T-helper 1 cell treated with Interleukin-12 subunit alpha and Interleukin-12 subunit beta and Interleukin-4 antibody, amounts not matched to agents 30 μg/mL and 1 μg/mL, for 36 hours (primary cell): ENCODE measurements at regions not wholly inside any gene's neighbourhood (a gene's known extent, or its start where the extent isn't known, plus 50 kb on each side); places are given as distances from the start of the nearest gene placed in this dataset.
"Not testable (repeated sequence)": the region's sequence is repeated elsewhere in the genome, so short reads cannot be mapped to it uniquely, and the experiment has no call there.

Source experiments
- H3K27ac Mint-ChIP-seq: one replicate; pipeline ENCODE4 v1.8.0; 2021; ENCODE audit warnings: mild to moderate bottlenecking, mixed read lengths
- H3K27me3 Mint-ChIP-seq: one replicate; pipeline ENCODE4 v1.8.0; 2021; ENCODE audit warnings: low read depth, mixed read lengths
- H3K36me3 Mint-ChIP-seq: one replicate; pipeline ENCODE4 v1.8.0; 2021; ENCODE audit warnings: low read depth, mixed read lengths
- H3K4me1 Mint-ChIP-seq: one replicate; pipeline ENCODE4 v1.8.0; 2021; ENCODE audit warnings: low read depth, mixed read lengths
- H3K4me3 Mint-ChIP-seq: one replicate; pipeline ENCODE4 v1.8.0; 2021; ENCODE audit warnings: mild to moderate bottlenecking, moderate library complexity, mixed read lengths
- H3K9me3 Mint-ChIP-seq: one replicate; pipeline ENCODE4 v1.8.0; 2021; ENCODE audit warnings: mixed read lengths

- Mint-ChIP-seq H3K4me3 (no peak overlapping the region), H3K27ac (no peak overlapping the region), H3K9me3 (peaks cover 3% of the 10 kb centered on the region), H3K27me3 (no peaks in the 10 kb centered on the region), H3K4me1 (no peaks in the 10 kb centered on the region), H3K36me3 (no peaks in the 10 kb centered on the region)
Measured at GRCh38 chr2:34736482-34736881, 1137.4 kb upstream of the FAM98A start.

- Mint-ChIP-seq H3K36me3 (no peaks in the 10 kb centered on the region), H3K27ac (no peak overlapping the region), H3K4me3 (no peak overlapping the region), H3K4me1 (no peaks in the 10 kb centered on the region), H3K27me3 (no peaks in the 10 kb centered on the region), H3K9me3 (peaks cover 3% of the 10 kb centered on the region)
Measured at GRCh38 chr2:34734662-34735061, 1135.6 kb upstream of the FAM98A start.

GRCh38 chr2:34734042-34734441 is 1134.9 kb upstream of the FAM98A start:
- H3K36me3 Mint-ChIP-seq, result no peaks in the 10 kb centered on the region
- H3K27ac Mint-ChIP-seq, result no peak overlapping the region
- H3K27me3 Mint-ChIP-seq, result no peaks in the 10 kb centered on the region
- H3K4me3 Mint-ChIP-seq, result no peak overlapping the region
- H3K9me3 Mint-ChIP-seq, result peaks cover 3% of the 10 kb centered on the region
- H3K4me1 Mint-ChIP-seq, result no peaks in the 10 kb centered on the region

GRCh38 chr2:34731292-34731691 is 1132.2 kb upstream of the FAM98A start:
- H3K4me1 Mint-ChIP-seq, result no peaks in the 10 kb centered on the region

DNA sequence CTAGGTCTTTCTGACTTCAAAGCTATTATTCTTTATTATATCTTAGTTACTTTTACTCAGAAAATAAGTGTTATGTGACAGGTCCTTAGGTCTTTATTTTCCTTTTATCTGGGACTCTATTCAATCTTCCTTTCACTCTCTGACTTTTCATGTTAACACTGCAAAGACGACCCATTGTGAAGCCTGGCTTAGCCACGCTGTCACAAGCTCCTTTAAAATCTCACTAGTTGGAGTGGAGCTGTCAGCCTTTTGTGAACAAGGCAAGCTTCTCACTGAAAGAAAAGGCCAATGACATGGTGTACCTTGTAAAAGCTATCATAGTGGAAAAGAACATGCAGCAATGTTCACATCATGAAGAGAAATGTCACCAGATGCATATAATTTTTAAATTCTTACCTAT is 1130.7 kb upstream of the FAM98A start:
- Mint-ChIP-seq H3K36me3 (no peaks in the 10 kb centered on the region), H3K4me1 (no peaks in the 10 kb centered on the region), H3K27me3 (no peaks in the 10 kb centered on the region), H3K27ac (no peak overlapping the region), H3K4me3 (no peak overlapping the region), H3K9me3 (no peaks in the 10 kb centered on the region)

More at GRCh38 chr2:34731292-34731691, 1132.2 kb upstream of the FAM98A start:
- H3K9me3 Mint-ChIP-seq, result peaks cover 3% of the 10 kb centered on the region
- no peaks in the 10 kb centered on the region for H3K27me3 Mint-ChIP-seq
- H3K27ac Mint-ChIP-seq, result no peak overlapping the region
- no peak overlapping the region for H3K4me3 Mint-ChIP-seq
- H3K36me3 Mint-ChIP-seq, result no peaks in the 10 kb centered on the region

GRCh38 chr2:34724107-34724506 is 1125.0 kb upstream of the FAM98A start:
- no peaks in the 10 kb centered on the region for H3K4me1 Mint-ChIP-seq
- H3K4me3 Mint-ChIP-seq, result no peak overlapping the region
- no peak overlapping the region for H3K27ac Mint-ChIP-seq
- H3K27me3 Mint-ChIP-seq, result no peaks in the 10 kb centered on the region
- peaks cover 4% of the 10 kb centered on the region for H3K9me3 Mint-ChIP-seq
- no peaks in the 10 kb centered on the region for H3K36me3 Mint-ChIP-seq

- Mint-ChIP-seq H3K4me3 (no peak overlapping the region), H3K36me3 (no peaks in the 10 kb centered on the region), H3K27me3 (no peaks in the 10 kb centered on the region), H3K27ac (no peak overlapping the region), H3K9me3 (peaks cover 4% of the 10 kb centered on the region), H3K4me1 (no peaks in the 10 kb centered on the region)
Measured at GRCh38 chr2:34723683-34724082, 1124.6 kb upstream of the FAM98A start.

- no peaks in the 10 kb centered on the region for H3K4me1 Mint-ChIP-seq
- no peak overlapping the region for H3K27ac Mint-ChIP-seq
- H3K27me3 Mint-ChIP-seq, result no peaks in the 10 kb centered on the region
- H3K4me3 Mint-ChIP-seq, result no peak overlapping the region
- peaks cover 15% of the 10 kb centered on the region for H3K9me3 Mint-ChIP-seq
- no peaks in the 10 kb centered on the region for H3K36me3 Mint-ChIP-seq
Measured at GRCh38 chr2:34719206-34719605, 1120.1 kb upstream of the FAM98A start.

DNA sequence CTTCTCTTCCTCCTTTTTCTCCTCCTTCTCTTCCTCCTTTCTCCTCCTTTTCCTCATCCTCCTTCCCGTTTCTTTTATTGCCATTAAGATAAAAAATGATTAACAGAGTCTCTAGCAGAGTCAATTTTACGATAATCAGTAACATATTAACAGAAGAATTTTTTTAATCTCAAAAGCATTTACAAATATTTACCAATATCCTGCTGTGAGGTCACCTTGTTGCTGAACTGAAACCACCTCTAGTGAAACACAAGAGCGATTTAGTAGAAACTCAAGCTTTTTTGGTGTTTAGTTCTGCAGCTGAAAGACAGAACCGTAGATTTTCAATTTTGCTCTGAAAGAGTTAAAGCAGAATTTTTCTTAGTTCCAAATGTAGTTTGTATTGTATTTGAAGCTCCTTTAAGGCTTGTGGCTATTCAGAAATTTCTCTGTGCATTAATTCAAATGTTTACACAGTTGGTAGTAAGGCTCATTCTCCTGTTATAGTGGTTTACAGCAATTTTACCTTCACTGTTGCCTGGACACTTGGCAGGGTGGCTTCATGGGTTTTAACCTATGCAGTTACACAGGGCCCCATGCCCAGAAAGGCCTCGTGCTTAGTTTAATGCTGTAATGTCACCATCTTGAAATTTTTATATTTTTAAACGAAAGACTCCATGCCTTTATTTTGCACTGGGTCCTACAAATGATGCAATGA is 1106.6 kb upstream of the FAM98A start:
- H3K27me3 Mint-ChIP-seq, result no peaks in the 10 kb centered on the region
- H3K4me1 Mint-ChIP-seq, result no peaks in the 10 kb centered on the region
- H3K4me3 Mint-ChIP-seq, result no peak overlapping the region
- peaks cover 3% of the 10 kb centered on the region for H3K9me3 Mint-ChIP-seq
- H3K36me3 Mint-ChIP-seq, result no peaks in the 10 kb centered on the region
- no peak overlapping the region for H3K27ac Mint-ChIP-seq

DNA sequence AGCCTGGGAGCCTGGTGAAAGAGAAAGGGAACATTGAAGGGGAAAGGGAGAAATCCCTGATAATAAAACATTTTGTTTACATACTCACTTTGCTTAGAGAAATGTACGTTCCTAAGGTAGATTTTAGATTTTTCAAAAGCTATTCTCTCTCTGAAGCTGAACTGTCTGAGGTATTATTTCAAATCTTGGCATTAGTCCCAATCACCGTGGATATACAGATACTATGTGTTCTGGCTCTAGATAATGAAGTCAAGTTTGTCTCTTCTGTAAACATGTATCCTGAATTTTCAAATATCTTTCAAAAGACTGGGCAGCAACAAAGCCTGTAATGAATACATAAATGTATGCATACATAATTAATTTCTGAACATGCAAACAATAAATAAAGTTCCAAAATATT is 1104.2 kb upstream of the FAM98A start:
- no peaks in the 10 kb centered on the region for H3K4me1 Mint-ChIP-seq

GRCh38 chr2:34702391-34702790 is 1103.3 kb upstream of the FAM98A start:
- not testable (repeated sequence) for H3K36me3 Mint-ChIP-seq, H3K27ac Mint-ChIP-seq, H3K27me3 Mint-ChIP-seq, H3K4me1 Mint-ChIP-seq, H3K9me3 Mint-ChIP-seq, H3K4me3 Mint-ChIP-seq

More for the DNA sequence above, 1104.2 kb upstream of the FAM98A start:
- Mint-ChIP-seq H3K27ac (no peak overlapping the region), H3K4me3 (no peak overlapping the region), H3K27me3 (no peaks in the 10 kb centered on the region), H3K9me3 (peaks cover 3% of the 10 kb centered on the region), H3K36me3 (no peaks in the 10 kb centered on the region)

GRCh38 chr2:34677591-34677990 is 1078.5 kb upstream of the FAM98A start:
- H3K4me1 Mint-ChIP-seq, H3K27me3 Mint-ChIP-seq, H3K36me3 Mint-ChIP-seq, H3K4me3 Mint-ChIP-seq, H3K27ac Mint-ChIP-seq, H3K9me3 Mint-ChIP-seq: not testable (repeated sequence)

DNA sequence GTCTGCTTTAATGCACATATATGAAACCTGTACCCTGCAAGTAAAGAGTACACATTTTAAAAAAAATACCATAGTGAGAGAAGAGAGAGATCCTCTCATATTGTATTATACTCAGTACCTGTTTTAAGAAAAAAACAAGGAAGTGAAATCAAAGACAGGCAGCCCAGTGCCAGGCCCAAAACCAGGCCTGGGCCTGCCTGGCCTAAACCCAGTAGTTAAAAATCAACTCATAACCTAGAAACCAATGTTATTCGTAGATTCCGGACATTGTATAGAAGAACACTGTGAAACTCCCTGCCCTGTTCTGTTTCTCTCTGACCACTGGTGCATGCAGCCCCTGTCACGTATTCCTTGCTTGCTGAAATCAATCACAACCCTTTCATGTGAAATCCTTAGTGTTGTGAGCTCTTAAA is 1078.0 kb upstream of the FAM98A start:
- not testable (repeated sequence) for H3K4me1 Mint-ChIP-seq, H3K4me3 Mint-ChIP-seq, H3K36me3 Mint-ChIP-seq, H3K27me3 Mint-ChIP-seq, H3K27ac Mint-ChIP-seq, H3K9me3 Mint-ChIP-seq

DNA sequence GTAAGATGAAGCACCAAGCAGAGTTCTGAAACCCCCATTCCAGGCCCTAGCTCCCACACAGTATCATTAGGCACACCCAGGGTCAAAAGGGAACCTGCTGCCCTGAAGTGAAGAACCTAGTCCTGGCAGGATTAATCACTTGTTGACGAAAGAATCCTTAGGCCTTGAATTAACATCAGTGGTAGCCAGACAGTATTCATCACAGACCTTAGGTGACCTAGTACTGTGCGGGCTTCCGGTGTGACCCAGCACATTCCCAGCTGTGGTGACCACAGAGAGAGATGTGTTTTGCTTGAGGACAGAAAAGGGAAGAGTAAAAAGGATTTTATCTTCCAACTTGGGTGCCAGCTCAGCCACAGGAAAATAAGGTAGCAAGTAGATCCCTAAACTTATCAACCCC is 1071.4 kb upstream of the FAM98A start:
- no peaks in the 10 kb centered on the region for H3K27me3 Mint-ChIP-seq
- no peak overlapping the region for H3K27ac Mint-ChIP-seq
- no peaks in the 10 kb centered on the region for H3K9me3 Mint-ChIP-seq
- no peaks in the 10 kb centered on the region for H3K4me1 Mint-ChIP-seq
- H3K4me3 Mint-ChIP-seq, result no peak overlapping the region
- no peaks in the 10 kb centered on the region for H3K36me3 Mint-ChIP-seq

DNA sequence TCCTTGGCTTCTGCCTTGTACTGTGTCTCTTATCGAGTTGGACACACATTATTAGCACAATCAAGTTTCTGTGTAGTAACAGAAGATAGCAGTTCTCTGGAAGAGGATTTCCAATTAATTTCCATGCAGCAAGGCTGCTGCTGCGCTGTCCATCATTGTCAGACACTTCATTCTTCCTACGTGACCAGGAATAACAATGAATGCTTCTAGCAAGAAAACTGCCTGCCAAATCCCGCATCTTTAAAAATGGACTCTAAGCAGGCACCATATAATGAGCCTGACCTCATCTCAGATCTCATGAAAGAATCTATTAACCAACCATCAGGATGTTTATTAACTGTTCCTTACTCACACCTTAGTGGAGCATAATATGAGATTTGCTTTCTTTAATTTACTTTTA is 1067.7 kb upstream of the FAM98A start:
- H3K36me3 Mint-ChIP-seq, result no peaks in the 10 kb centered on the region
- H3K4me1 Mint-ChIP-seq, result no peaks in the 10 kb centered on the region
- no peak overlapping the region for H3K4me3 Mint-ChIP-seq
- no peak overlapping the region for H3K27ac Mint-ChIP-seq
- no peaks in the 10 kb centered on the region for H3K9me3 Mint-ChIP-seq
- H3K27me3 Mint-ChIP-seq, result no peaks in the 10 kb centered on the region

DNA sequence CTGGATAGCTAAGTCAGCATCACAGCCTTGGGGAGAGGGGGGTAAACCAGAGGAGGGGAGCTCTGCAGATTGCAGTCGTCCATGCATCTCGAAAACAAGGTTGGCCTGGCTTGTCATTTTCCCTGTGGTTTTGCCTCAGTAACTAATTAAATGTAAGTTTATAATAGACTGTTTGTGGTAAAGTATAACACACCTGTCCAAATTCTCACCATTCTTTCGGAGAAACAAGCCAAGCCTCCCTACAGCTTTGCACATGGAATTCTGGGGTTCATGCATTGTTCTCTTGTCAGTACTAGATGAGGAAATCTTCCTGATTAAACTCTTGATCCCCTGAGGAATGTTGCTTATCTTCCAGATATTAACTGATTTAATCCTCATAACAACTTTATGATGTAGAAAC is 1065.2 kb upstream of the FAM98A start:
- H3K27ac Mint-ChIP-seq, result no peak overlapping the region
- no peaks in the 10 kb centered on the region for H3K27me3 Mint-ChIP-seq
- no peaks in the 10 kb centered on the region for H3K4me1 Mint-ChIP-seq
- no peaks in the 10 kb centered on the region for H3K36me3 Mint-ChIP-seq
- H3K4me3 Mint-ChIP-seq, result no peak overlapping the region
- H3K9me3 Mint-ChIP-seq, result no peaks in the 10 kb centered on the region
